Left lung (tissue), 4 donors: ENCODE measurements at regions not wholly inside any gene's neighbourhood (a gene's known extent, or its start where the extent isn't known, plus 50 kb on each side); places are given as distances from the start of the nearest gene placed in this dataset.

Experiments
- ATAC-seq: fragments of 200-7000 bp; cut with Tn5 transposase; one replicate; pipeline ENCODE4 v1.9.1; 2020; ENCODE audit warnings: moderate library complexity
- DNase-seq, 4 donors: peaks; one replicate each; pipeline ENCODE4 v3.0.0-alpha.2; 2013 to 2020
- H3K27ac ChIP-seq, 2 donors: fragments of 200-600 bp; sonication (generic) in 1 of 2; one replicate each; pipeline versions ENCODE4 v1.5.0 to v1.8.0; 2020 to 2021
- H3K27me3 ChIP-seq, 2 donors: fragments of 200-600 bp; sonication (generic) in 1 of 2; one replicate each; pipeline versions ENCODE4 v1.5.0 to v1.8.0; 2020 to 2021
- H3K36me3 ChIP-seq, 2 donors: fragments of 200-600 bp; sonication (generic) in 1 of 2; one replicate each; pipeline versions ENCODE4 v1.5.0 to v1.8.0; 2020 to 2021
- H3K4me1 ChIP-seq, 2 donors: fragments of 200-600 bp; one replicate each; pipeline ENCODE4 v1.8.0; 2021
- H3K4me3 ChIP-seq, 2 donors: fragments of 200-600 bp; sonication (generic) in 1 of 2; one replicate each; pipeline versions ENCODE4 v1.5.0 to v1.8.0; 2020 to 2021; ENCODE audit warnings: mild to moderate bottlenecking in 1 of 2
- H3K9me3 ChIP-seq, 2 donors: fragments of 200-600 bp; sonication (generic) in 1 of 2; one replicate each; pipeline versions ENCODE4 v1.5.0 to v1.8.0; 2020 to 2021
- CTCF ChIP-seq, 2 donors: fragments of 200-600 bp; sonication (generic) in 1 of 2; IDR thresholded peaks; one replicate each; pipeline versions ENCODE4 v1.5.0 to v1.8.0; 2021; ENCODE audit warnings: antibody characterized with exemption in 2 of 2
- intact Hi-C, 2 donors: fragments of 100-400 bp; cut with DNase I; formaldehyde crosslinking; loops; one replicate each; pipeline versions ENCODE4 v1.11.2 to v1.14.2; 2022
- donor health status: DM: no; HTN: yes; CAD: no.
- donor health status: DM: no; HTN: no; CAD: no.

DNA sequence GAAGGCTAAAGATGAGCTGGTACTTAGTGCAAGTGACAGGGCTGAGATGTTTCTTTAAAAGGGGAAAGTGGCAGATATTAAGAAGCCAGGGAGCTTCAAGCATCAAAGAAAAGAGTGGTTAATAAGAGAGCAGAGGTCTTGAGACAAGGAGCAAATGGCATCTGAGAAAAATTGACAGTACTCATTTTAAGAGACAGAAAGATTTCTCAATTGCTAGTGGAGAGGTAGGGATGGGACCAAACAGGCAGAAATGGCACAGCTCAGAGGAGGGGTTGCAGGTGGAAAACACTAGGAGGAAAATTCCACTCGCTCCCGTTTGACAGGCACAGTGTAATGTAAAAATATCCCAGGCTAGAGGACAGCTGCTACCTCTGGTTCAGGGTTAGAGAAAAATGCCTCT lies 593.4 kb upstream of the LRATD1 start:
- ATAC-seq: no peak
- Histone ChIP-seq H3K27me3 (no peaks in the 10 kb centered on the region), H3K27ac (no peak overlapping the region), H3K9me3 (no peaks in the 10 kb centered on the region), H3K4me1 (no peaks in the 10 kb centered on the region), H3K36me3 (no peaks in the 10 kb centered on the region), H3K4me3 (no peak overlapping the region)
- intact Hi-C loops: no loop called here
- TF ChIP-seq CTCF (IDR thresholded peaks at IDR 0.05): no peak
- DNase-seq: no peak

- H3K27ac ChIP-seq: no peak overlapping the region
- H3K9me3 ChIP-seq: no peaks in the 10 kb centered on the region
- no peak for TF ChIP-seq CTCF (IDR thresholded peaks at IDR 0.05)
- ATAC-seq: no peak
- no peaks in the 10 kb centered on the region for H3K36me3 ChIP-seq
- H3K4me1 ChIP-seq: no peaks in the 10 kb centered on the region
- H3K4me3 ChIP-seq: no peak overlapping the region
- H3K27me3 ChIP-seq: no peaks in the 10 kb centered on the region
- intact Hi-C loops: no loop called here
- DNase-seq: no peak
Measured at GRCh38 chr2:14047491-14047890, 585.0 kb upstream of the LRATD1 start.

DNA sequence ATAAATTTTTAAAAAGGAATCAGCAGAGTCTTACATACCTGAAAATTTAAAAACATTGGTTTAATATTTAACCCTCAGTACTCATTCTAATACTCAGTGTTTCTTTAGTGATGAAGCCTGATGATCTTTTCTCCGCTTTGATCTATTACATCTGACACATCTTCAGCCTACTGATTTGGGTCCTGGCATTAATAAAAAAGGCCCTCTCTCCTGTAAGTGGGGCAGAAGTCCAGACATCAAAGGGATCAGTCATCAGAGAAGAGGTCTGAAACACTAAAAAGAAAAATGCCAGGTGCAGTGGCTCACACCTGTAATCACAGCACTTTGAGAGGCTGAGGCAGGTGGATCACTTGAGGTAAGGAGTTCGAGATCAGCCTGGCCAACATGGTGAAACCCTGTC lies 581.1 kb upstream of the LRATD1 start:
- no peaks in the 10 kb centered on the region for H3K36me3 ChIP-seq
- H3K27ac ChIP-seq: no peak overlapping the region
- H3K9me3 ChIP-seq: no peaks in the 10 kb centered on the region
- DNase-seq (no peak), ATAC-seq (no peak)
- H3K27me3 ChIP-seq: no peaks in the 10 kb centered on the region
- H3K4me1 ChIP-seq: no peaks in the 10 kb centered on the region
- no peak for TF ChIP-seq CTCF (IDR thresholded peaks at IDR 0.05)
- H3K4me3 ChIP-seq: no peak overlapping the region
- intact Hi-C loops: no loop called here

GRCh38 chr2:14053105-14053504 lies 579.4 kb upstream of the LRATD1 start:
- Histone ChIP-seq H3K4me3 (no peak overlapping the region), H3K36me3 (no peaks in the 10 kb centered on the region), H3K9me3 (no peaks in the 10 kb centered on the region), H3K27me3 (no peaks in the 10 kb centered on the region), H3K27ac (no peak overlapping the region), H3K4me1 (no peaks in the 10 kb centered on the region)
- TF ChIP-seq CTCF (IDR thresholded peaks at IDR 0.05): no peak
- DNase-seq: no peak
- intact Hi-C loops: no loop called here
- no peak for ATAC-seq

GRCh38 chr2:14064346-14064745 lies 568.2 kb upstream of the LRATD1 start:
- Histone ChIP-seq H3K4me1 (no peaks in the 10 kb centered on the region), H3K27ac (no peak overlapping the region), H3K36me3 (no peaks in the 10 kb centered on the region), H3K9me3 (no peaks in the 10 kb centered on the region), H3K4me3 (no peak overlapping the region), H3K27me3 (no peaks in the 10 kb centered on the region)
- intact Hi-C loops: no loop called here
- no peak for ATAC-seq
- no peak for TF ChIP-seq CTCF (IDR thresholded peaks at IDR 0.05)
- DNase-seq: no peak
